ENCODE measurements at regions not wholly inside any gene's neighbourhood (a gene's known extent, or its start where the extent isn't known, plus 50 kb on each side); places are given as distances from the start of the nearest gene placed in this dataset.

DNA sequence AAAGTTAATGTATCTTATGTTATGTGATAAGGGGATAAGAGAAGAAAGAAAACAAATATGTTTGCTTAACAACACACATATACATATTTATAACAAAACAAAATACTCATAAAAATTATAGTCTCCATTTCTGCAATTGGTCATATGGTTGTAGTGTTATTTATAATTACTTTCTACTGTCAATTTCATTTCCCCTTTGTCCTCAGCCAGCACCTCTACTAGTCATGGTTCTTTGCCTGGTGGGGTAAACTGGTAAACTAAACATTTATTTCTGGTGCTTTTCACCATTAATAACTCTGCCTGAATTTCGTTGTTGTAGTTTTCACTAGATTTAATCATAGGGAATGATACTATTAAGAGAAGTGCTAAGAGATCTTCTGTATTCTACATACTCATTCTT lies 88.0 kb upstream of the ALCAM start:
- Histone ChIP-seq H3K9me3 (ENCODE audit: control insufficient read depth, insufficient read depth, low read length) (no peaks in the 10 kb centered on the region), H3K36me3 (ENCODE audit: control insufficient read depth, insufficient read depth, low read length) (no peaks in the 10 kb centered on the region), H3K4me1 (ENCODE audit: control insufficient read depth, insufficient read depth, low read length) (no peaks in the 10 kb centered on the region), H3K27ac (ENCODE audit: low read length) (no peak overlapping the region), H3K27me3 (ENCODE audit: control insufficient read depth, insufficient read depth, low read length) (no peaks in the 10 kb centered on the region), H3K4me3 (ENCODE audit: low read length) (no peak overlapping the region)
- Mint-ChIP-seq H3K4me1 (no peaks in the 10 kb centered on the region), H3K27me3 (ENCODE audit: low read depth in 2 of 2) (no peaks in the 10 kb centered on the region), H3K27ac (no peak overlapping the region), H3K4me3 (no peak overlapping the region), H3K36me3 (no peaks in the 10 kb centered on the region), H3K9me3 (peaks cover 2 to 4% of the 10 kb centered on the region in 2 donors)
- TF ChIP-seq, protein P1, sequence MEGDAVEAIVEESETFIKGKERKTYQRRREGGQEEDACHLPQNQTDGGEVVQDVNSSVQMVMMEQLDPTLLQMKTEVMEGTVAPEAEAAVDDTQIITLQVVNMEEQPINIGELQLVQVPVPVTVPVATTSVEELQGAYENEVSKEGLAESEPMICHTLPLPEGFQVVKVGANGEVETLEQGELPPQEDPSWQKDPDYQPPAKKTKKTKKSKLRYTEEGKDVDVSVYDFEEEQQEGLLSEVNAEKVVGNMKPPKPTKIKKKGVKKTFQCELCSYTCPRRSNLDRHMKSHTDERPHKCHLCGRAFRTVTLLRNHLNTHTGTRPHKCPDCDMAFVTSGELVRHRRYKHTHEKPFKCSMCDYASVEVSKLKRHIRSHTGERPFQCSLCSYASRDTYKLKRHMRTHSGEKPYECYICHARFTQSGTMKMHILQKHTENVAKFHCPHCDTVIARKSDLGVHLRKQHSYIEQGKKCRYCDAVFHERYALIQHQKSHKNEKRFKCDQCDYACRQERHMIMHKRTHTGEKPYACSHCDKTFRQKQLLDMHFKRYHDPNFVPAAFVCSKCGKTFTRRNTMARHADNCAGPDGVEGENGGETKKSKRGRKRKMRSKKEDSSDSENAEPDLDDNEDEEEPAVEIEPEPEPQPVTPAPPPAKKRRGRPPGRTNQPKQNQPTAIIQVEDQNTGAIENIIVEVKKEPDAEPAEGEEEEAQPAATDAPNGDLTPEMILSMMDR (IDR thresholded peaks at IDR 0.05), result no peak
- no CpG with 5 or more reads among the region's 1 CpG for WGBS (ENCODE audit: insufficient coverage)
- DNase-seq (no peak), ATAC-seq (no peak)
- intact Hi-C loops (cut with micrococcal nuclease), result no loop called here

DNA sequence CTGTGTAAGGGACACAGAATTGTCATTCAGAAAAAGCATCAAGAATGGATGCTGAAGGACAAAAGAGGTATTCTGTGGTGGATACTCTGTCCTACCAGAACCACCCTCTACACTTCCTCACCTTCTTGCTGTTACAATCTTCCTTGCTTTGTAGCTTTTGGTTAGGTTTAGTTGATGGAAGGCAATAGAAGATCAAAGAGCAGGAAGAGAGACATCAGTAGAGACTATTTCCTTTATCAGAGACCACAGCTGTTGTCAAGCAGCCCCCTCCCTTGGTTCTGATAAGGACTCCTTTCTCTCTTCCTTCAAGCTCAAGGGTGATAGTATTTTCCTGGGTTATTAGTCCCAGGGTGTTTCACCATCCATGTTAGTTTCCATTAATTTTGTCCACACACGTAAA lies 84.7 kb upstream of the ALCAM start:
- Mint-ChIP-seq H3K4me1 (no peaks in the 10 kb centered on the region), H3K27me3 (ENCODE audit: low read depth in 2 of 2) (no peaks in the 10 kb centered on the region), H3K27ac (no peak overlapping the region), H3K9me3 (peaks cover 2 to 3% of the 10 kb centered on the region in 2 donors), H3K4me3 (no peak overlapping the region), H3K36me3 (no peaks in the 10 kb centered on the region)
- no peak overlapping the region for H3K27ac ChIP-seq (ENCODE audit: low read length)
- TF ChIP-seq, protein P1 (IDR thresholded peaks at IDR 0.05), result no peak
- no peak overlapping the region for H3K4me3 ChIP-seq (ENCODE audit: low read length)
- ATAC-seq (no peak), DNase-seq (no peak)
- no peaks in the 10 kb centered on the region for H3K9me3 ChIP-seq (ENCODE audit: control insufficient read depth, insufficient read depth, low read length)
- no peaks in the 10 kb centered on the region for H3K27me3 ChIP-seq (ENCODE audit: control insufficient read depth, insufficient read depth, low read length)
- no peaks in the 10 kb centered on the region for H3K4me1 ChIP-seq (ENCODE audit: control insufficient read depth, insufficient read depth, low read length)
- no peaks in the 10 kb centered on the region for H3K36me3 ChIP-seq (ENCODE audit: control insufficient read depth, insufficient read depth, low read length)
- WGBS (ENCODE audit: insufficient coverage), result 83% methylated on average over 1 of the region's 1 CpG
- intact Hi-C loops (cut with micrococcal nuclease), result no loop called here

DNA sequence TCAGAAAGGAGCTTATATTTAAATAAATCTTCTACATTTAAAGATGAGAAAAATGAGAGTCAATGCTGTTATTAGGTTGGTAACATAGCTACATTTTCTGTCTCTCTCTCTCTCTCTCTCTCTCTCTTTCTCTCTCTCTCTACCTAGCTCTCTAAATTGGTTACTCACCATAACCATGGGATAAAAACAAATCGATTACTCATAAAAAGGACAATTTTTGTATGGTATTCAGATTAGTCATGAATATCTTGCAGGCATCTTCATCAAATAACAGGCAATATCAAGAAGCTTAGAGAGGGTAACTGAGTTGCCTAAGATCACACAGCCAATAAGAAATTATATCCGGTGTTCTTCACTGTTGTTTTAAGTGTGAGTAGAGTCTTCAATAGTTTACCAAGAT lies 81.8 kb upstream of the ALCAM start:
- H3K4me3 ChIP-seq (ENCODE audit: low read length), result no peak overlapping the region
- ATAC-seq (no peak), DNase-seq (no peak)
- no peaks in the 10 kb centered on the region for H3K36me3 ChIP-seq (ENCODE audit: control insufficient read depth, insufficient read depth, low read length)
- H3K9me3 Mint-ChIP-seq, result peaks cover 2 to 5% of the 10 kb centered on the region in 2 donors
- H3K27me3 Mint-ChIP-seq (ENCODE audit: low read depth in 2 of 2), result no peaks in the 10 kb centered on the region
- no peaks in the 10 kb centered on the region for H3K36me3 Mint-ChIP-seq
- no peaks in the 10 kb centered on the region for H3K4me1 Mint-ChIP-seq
- no peak overlapping the region for H3K4me3 Mint-ChIP-seq
- no peaks in the 10 kb centered on the region for H3K27me3 ChIP-seq (ENCODE audit: control insufficient read depth, insufficient read depth, low read length)
- H3K4me1 ChIP-seq (ENCODE audit: control insufficient read depth, insufficient read depth, low read length), result no peaks in the 10 kb centered on the region
- WGBS (ENCODE audit: insufficient coverage), result no CpG with 5 or more reads among the region's 2 CpGs
- intact Hi-C loops (cut with micrococcal nuclease), result no loop called here
- no peaks in the 10 kb centered on the region for H3K9me3 ChIP-seq (ENCODE audit: control insufficient read depth, insufficient read depth, low read length)
- TF ChIP-seq, protein P1 (IDR thresholded peaks at IDR 0.05), result no peak
- no peak overlapping the region for H3K27ac Mint-ChIP-seq
- H3K27ac ChIP-seq (ENCODE audit: low read length), result no peak overlapping the region

DNA sequence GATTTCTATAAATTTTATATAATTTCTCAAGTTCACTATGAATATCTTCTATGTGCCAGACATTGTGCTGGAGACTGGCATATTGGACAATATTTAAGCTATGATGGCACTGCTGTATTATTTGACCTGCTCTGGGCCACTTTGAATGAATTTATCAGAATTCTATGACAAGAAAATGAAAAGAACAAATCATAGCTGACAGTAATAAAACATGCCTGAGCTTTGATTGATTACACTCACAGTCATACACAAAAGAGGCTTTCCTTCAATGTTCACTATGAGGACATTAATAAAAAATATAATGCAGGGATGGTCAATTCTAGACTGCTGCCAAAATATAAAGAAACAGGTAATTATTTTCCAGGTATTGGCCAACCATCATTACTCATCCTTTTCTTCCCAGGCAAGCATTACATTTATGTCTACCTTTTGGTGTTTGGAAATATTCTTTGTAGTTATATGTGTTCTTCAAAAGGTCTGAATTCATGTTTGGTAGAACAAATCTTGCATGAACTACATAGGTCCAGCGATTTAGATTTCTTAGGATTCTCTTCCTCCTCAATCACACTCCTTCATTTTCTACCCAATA lies 81.0 kb upstream of the ALCAM start:
- no peaks in the 10 kb centered on the region for H3K36me3 ChIP-seq (ENCODE audit: control insufficient read depth, insufficient read depth, low read length)
- peaks cover 2 to 3% of the 10 kb centered on the region in 2 donors for H3K9me3 Mint-ChIP-seq
- TF ChIP-seq, protein P1 (IDR thresholded peaks at IDR 0.05), result no peak
- H3K27ac Mint-ChIP-seq, result no peak overlapping the region
- H3K4me1 ChIP-seq (ENCODE audit: control insufficient read depth, insufficient read depth, low read length), result no peaks in the 10 kb centered on the region
- 100% methylated on average over 1 of the region's 1 CpG for WGBS (ENCODE audit: insufficient coverage)
- no peaks in the 10 kb centered on the region for H3K4me1 Mint-ChIP-seq
- DNase-seq (no peak), ATAC-seq (no peak)
- H3K27ac ChIP-seq (ENCODE audit: low read length), result no peak overlapping the region
- no peak overlapping the region for H3K4me3 Mint-ChIP-seq
- no peaks in the 10 kb centered on the region for H3K27me3 Mint-ChIP-seq (ENCODE audit: low read depth in 2 of 2)
- H3K27me3 ChIP-seq (ENCODE audit: control insufficient read depth, insufficient read depth, low read length), result no peaks in the 10 kb centered on the region
- H3K9me3 ChIP-seq (ENCODE audit: control insufficient read depth, insufficient read depth, low read length), result no peaks in the 10 kb centered on the region
- no peaks in the 10 kb centered on the region for H3K36me3 Mint-ChIP-seq
- intact Hi-C loops (cut with micrococcal nuclease), result no loop called here
- H3K4me3 ChIP-seq (ENCODE audit: low read length), result no peak overlapping the region
